WTC11 (cell line): ENCODE measurements at regions not wholly inside any gene's neighbourhood (a gene's known extent, or its start where the extent isn't known, plus 50 kb on each side); places are given as distances from the start of the nearest gene placed in this dataset.

Experiments used
- ATAC-seq: fragments of 200-7000 bp; cut with Tn5 transposase; 2 replicates; pipeline ENCODE4 v1.10.0; 2021; ENCODE audit warnings: mild to moderate bottlenecking, moderate library complexity
- CTCF ChIA-PET: fragments of 300-600 bp; sonication (Branson Sonifier 250); formaldehyde crosslinking; loops from one replicate; lab custom pipeline; 2021; ENCODE audit warnings: antibody characterized with exemption; lab: Charles Lee
- POLR2A ChIA-PET: fragments of 350-600 bp; sonication (Branson Sonifier 250); formaldehyde crosslinking; loops from one replicate; lab custom pipeline; 2021; ENCODE audit warnings: antibody characterized with exemption; lab: Charles Lee
- DNase-seq: peaks from one replicate; pipeline ENCODE4 v3.0.0; 2021; ENCODE audit warnings: low spot score
- H3K27ac Mint-ChIP-seq: 2 replicates; pipeline ENCODE4 v1.8.0; 2021; ENCODE audit warnings: mixed read lengths
- H3K27me3 Mint-ChIP-seq: 2 replicates; pipeline ENCODE4 v1.8.0; 2021; ENCODE audit warnings: low read depth, mild to moderate bottlenecking, moderate library complexity, mixed read lengths
- H3K36me3 Mint-ChIP-seq: 2 replicates; pipeline ENCODE4 v1.8.0; 2021; ENCODE audit warnings: mixed read lengths
- H3K4me1 Mint-ChIP-seq: 2 replicates; pipeline ENCODE4 v1.8.0; 2022; ENCODE audit warnings: mixed read lengths
- H3K4me3 Mint-ChIP-seq: 2 replicates; pipeline ENCODE4 v1.8.0; 2021; ENCODE audit warnings: mild to moderate bottlenecking, moderate library complexity, mixed read lengths
- H3K9me3 Mint-ChIP-seq: 2 replicates; pipeline ENCODE4 v1.8.0; 2021; ENCODE audit warnings: mixed read lengths
- CTCF ChIP-seq: fragments of 200-600 bp; IDR thresholded peaks from 2 replicates; pipeline ENCODE4 v1.8.0; 2022; ENCODE audit warnings: antibody characterized with exemption
- GABPB1 ChIP-seq: sonication (generic); formaldehyde crosslinking; IDR thresholded peaks from 2 replicates; pipeline ENCODE4 v1.8.1; 2023; ENCODE audit warnings: mild to moderate bottlenecking, missing genetic modification reagents
- KAT7 ChIP-seq: sonication (generic); formaldehyde crosslinking; IDR thresholded peaks from 2 replicates; pipeline ENCODE4 v1.8.1; 2023; ENCODE audit warnings: missing genetic modification reagents, mild to moderate bottlenecking, borderline replicate concordance
- MXD4 ChIP-seq: fragments of 250-450 bp; sonication (Bioruptor Pico); IDR thresholded peaks from 2 replicates; pipeline ENCODE4 v1.8.0; 2021; ENCODE audit warnings: mild to moderate bottlenecking, moderate library complexity, borderline replicate concordance
- NFE2L1 ChIP-seq: sonication (generic); formaldehyde crosslinking; IDR thresholded peaks from 2 replicates; pipeline ENCODE4 v1.8.1; 2023; ENCODE audit warnings: missing genetic modification reagents
- NFYB ChIP-seq: sonication (generic); formaldehyde crosslinking; conservative IDR thresholded peaks from 2 replicates; pipeline ENCODE4 v1.8.0; 2022; ENCODE audit warnings: low read depth, missing genetic modification reagents
- NR2C2 ChIP-seq: sonication (generic); formaldehyde crosslinking; IDR thresholded peaks from 2 replicates; pipeline ENCODE4 v1.8.0; 2022; ENCODE audit warnings: mild to moderate bottlenecking, missing genetic modification reagents
- RELA ChIP-seq: sonication (generic); formaldehyde crosslinking; IDR thresholded peaks from 2 replicates; pipeline ENCODE4 v1.8.1; 2022; ENCODE audit warnings: missing genetic modification reagents, mild to moderate bottlenecking, borderline replicate concordance
- SMAD4 ChIP-seq: sonication (generic); formaldehyde crosslinking; IDR thresholded peaks from 2 replicates; pipeline ENCODE4 v1.8.0; 2022; ENCODE audit warnings: mild to moderate bottlenecking, missing genetic modification reagents
- ZNF263 ChIP-seq: sonication (generic); formaldehyde crosslinking; IDR thresholded peaks from 2 replicates; pipeline ENCODE4 v1.8.1; 2022; ENCODE audit warnings: low read depth, mild to moderate bottlenecking, moderate library complexity, missing genetic modification reagents
- ZNF281 ChIP-seq: sonication (generic); formaldehyde crosslinking; IDR thresholded peaks from 2 replicates; pipeline ENCODE4 v1.8.0; 2023; ENCODE audit warnings: mild to moderate bottlenecking, missing genetic modification reagents
- ZSCAN18 ChIP-seq: fragments of 250-450 bp; sonication (Bioruptor Pico); IDR thresholded peaks from 2 replicates; pipeline ENCODE4 v2.1.2; 2022; ENCODE audit warnings: mild to moderate bottlenecking, moderate library complexity
- TF ChIP-seq, protein P1 (sequence below): sonication (generic); formaldehyde crosslinking; IDR thresholded peaks from 2 replicates; pipeline ENCODE4 v1.8.1; 2023; ENCODE audit warnings: mild to moderate bottlenecking, missing genetic modification reagents, moderate library complexity
- TF ChIP-seq, protein P2 (sequence below): sonication (generic); formaldehyde crosslinking; IDR thresholded peaks from 2 replicates; pipeline ENCODE4 v1.8.0; 2023; ENCODE audit warnings: missing genetic modification reagents, mild to moderate bottlenecking, borderline replicate concordance
- TF ChIP-seq, protein P3 (sequence below): sonication (generic); formaldehyde crosslinking; IDR thresholded peaks from 2 replicates; pipeline ENCODE4 v1.8.0; 2022; ENCODE audit warnings: missing genetic modification reagents

GRCh38 chr5:66441351-66441750 lies 154.8 kb upstream of the MAST4 start:
- POLR2A ChIA-PET = no interaction called here
- ATAC-seq (no peak), DNase-seq (no peak)
- H3K36me3 Mint-ChIP-seq = no peaks in the 10 kb centered on the region
- peaks cover 8% of the 10 kb centered on the region for H3K9me3 Mint-ChIP-seq
- H3K4me1 Mint-ChIP-seq = no peaks in the 10 kb centered on the region
- H3K27me3 Mint-ChIP-seq = no peaks in the 10 kb centered on the region
- H3K27ac Mint-ChIP-seq = no peak overlapping the region
- TF ChIP-seq MXD4 (CRISPR knock-in tag) (no peak), GABPB1 (no peak), KAT7 (CRISPR knock-in tag) (no peak), ZNF281 (no peak), ZSCAN18 (CRISPR knock-in tag) (no peak), ZNF263 (CRISPR knock-in tag) (no peak), CTCF (no peak), SMAD4 (CRISPR knock-in tag) (no peak)
- TF ChIP-seq, protein P1, sequence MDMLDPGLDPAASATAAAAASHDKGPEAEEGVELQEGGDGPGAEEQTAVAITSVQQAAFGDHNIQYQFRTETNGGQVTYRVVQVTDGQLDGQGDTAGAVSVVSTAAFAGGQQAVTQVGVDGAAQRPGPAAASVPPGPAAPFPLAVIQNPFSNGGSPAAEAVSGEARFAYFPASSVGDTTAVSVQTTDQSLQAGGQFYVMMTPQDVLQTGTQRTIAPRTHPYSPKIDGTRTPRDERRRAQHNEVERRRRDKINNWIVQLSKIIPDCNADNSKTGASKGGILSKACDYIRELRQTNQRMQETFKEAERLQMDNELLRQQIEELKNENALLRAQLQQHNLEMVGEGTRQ = no peak
- TF ChIP-seq, protein P2, sequence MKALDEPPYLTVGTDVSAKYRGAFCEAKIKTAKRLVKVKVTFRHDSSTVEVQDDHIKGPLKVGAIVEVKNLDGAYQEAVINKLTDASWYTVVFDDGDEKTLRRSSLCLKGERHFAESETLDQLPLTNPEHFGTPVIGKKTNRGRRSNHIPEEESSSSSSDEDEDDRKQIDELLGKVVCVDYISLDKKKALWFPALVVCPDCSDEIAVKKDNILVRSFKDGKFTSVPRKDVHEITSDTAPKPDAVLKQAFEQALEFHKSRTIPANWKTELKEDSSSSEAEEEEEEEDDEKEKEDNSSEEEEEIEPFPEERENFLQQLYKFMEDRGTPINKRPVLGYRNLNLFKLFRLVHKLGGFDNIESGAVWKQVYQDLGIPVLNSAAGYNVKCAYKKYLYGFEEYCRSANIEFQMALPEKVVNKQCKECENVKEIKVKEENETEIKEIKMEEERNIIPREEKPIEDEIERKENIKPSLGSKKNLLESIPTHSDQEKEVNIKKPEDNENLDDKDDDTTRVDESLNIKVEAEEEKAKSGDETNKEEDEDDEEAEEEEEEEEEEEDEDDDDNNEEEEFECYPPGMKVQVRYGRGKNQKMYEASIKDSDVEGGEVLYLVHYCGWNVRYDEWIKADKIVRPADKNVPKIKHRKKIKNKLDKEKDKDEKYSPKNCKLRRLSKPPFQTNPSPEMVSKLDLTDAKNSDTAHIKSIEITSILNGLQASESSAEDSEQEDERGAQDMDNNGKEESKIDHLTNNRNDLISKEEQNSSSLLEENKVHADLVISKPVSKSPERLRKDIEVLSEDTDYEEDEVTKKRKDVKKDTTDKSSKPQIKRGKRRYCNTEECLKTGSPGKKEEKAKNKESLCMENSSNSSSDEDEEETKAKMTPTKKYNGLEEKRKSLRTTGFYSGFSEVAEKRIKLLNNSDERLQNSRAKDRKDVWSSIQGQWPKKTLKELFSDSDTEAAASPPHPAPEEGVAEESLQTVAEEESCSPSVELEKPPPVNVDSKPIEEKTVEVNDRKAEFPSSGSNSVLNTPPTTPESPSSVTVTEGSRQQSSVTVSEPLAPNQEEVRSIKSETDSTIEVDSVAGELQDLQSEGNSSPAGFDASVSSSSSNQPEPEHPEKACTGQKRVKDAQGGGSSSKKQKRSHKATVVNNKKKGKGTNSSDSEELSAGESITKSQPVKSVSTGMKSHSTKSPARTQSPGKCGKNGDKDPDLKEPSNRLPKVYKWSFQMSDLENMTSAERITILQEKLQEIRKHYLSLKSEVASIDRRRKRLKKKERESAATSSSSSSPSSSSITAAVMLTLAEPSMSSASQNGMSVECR (CRISPR knock-in tag) = no peak
- no peak overlapping the region for H3K4me3 Mint-ChIP-seq
- CTCF ChIA-PET = no interaction called here

- no peaks in the 10 kb centered on the region for H3K27me3 Mint-ChIP-seq
- H3K36me3 Mint-ChIP-seq = peaks cover 10% of the 10 kb centered on the region
- H3K4me3 Mint-ChIP-seq = no peak overlapping the region
- POLR2A ChIA-PET = no interaction called here
- no peak for ATAC-seq
- no peak overlapping the region for H3K27ac Mint-ChIP-seq
- peaks cover 21% of the 10 kb centered on the region for H3K9me3 Mint-ChIP-seq
- H3K4me1 Mint-ChIP-seq = no peaks in the 10 kb centered on the region
- CTCF ChIA-PET = interaction anchor here (1.2 kb wide), 1 partner anchor 135 kb away, joined by 3 read pairs; no protein-coding TSS in a partner anchor
- DNase-seq = no peak
- no peak for TF ChIP-seq NFE2L1 (CRISPR knock-in tag)
- TF ChIP-seq, protein P3, sequence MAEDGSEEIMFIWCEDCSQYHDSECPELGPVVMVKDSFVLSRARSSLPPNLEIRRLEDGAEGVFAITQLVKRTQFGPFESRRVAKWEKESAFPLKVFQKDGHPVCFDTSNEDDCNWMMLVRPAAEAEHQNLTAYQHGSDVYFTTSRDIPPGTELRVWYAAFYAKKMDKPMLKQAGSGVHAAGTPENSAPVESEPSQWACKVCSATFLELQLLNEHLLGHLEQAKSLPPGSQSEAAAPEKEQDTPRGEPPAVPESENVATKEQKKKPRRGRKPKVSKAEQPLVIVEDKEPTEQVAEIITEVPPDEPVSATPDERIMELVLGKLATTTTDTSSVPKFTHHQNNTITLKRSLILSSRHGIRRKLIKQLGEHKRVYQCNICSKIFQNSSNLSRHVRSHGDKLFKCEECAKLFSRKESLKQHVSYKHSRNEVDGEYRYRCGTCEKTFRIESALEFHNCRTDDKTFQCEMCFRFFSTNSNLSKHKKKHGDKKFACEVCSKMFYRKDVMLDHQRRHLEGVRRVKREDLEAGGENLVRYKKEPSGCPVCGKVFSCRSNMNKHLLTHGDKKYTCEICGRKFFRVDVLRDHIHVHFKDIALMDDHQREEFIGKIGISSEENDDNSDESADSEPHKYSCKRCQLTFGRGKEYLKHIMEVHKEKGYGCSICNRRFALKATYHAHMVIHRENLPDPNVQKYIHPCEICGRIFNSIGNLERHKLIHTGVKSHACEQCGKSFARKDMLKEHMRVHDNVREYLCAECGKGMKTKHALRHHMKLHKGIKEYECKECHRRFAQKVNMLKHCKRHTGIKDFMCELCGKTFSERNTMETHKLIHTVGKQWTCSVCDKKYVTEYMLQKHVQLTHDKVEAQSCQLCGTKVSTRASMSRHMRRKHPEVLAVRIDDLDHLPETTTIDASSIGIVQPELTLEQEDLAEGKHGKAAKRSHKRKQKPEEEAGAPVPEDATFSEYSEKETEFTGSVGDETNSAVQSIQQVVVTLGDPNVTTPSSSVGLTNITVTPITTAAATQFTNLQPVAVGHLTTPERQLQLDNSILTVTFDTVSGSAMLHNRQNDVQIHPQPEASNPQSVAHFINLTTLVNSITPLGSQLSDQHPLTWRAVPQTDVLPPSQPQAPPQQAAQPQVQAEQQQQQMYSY = no peak
- TF ChIP-seq NFYB (CRISPR knock-in tag) = no peak
- TF ChIP-seq, protein P2 (CRISPR knock-in tag) = no peak
- TF ChIP-seq RELA = no peak
- TF ChIP-seq NR2C2 (CRISPR knock-in tag) = no peak
Observed at GRCh38 chr5:66442951-66443445, 153.2 kb upstream of the MAST4 start.
